BE2C (cell line): ENCODE measurements at regions not wholly inside any gene's neighbourhood (a gene's known extent, or its start where the extent isn't known, plus 50 kb on each side); places are given as distances from the start of the nearest gene placed in this dataset.

ENCODE experiments used
- DNase-seq: peaks from one replicate; pipeline ENCODE4 v3.0.0-alpha.2; 2020
- H3K27me3 ChIP-seq: fragments of 250-450 bp; sonication (Bioruptor Pico); 2 replicates; pipeline ENCODE4 v1.5.1; 2020; ENCODE audit warnings: mild to moderate bottlenecking
- H3K36me3 ChIP-seq: fragments of 250-450 bp; sonication (Bioruptor Pico); 2 replicates; pipeline ENCODE4 v1.5.1; 2020; ENCODE audit warnings: mild to moderate bottlenecking
- H3K4me1 ChIP-seq: fragments of 250-450 bp; sonication (Bioruptor Pico); 2 replicates; pipeline ENCODE4 v1.5.1; 2020
- H3K4me3 ChIP-seq: 2 replicates; pipeline ENCODE4 v1.5.1; 2011; ENCODE audit warnings: low read depth, low read length
- H3K9me3 ChIP-seq: fragments of 250-450 bp; sonication (Bioruptor Pico); 2 replicates; pipeline ENCODE4 v1.5.1; 2020
- CTCF ChIP-seq: IDR thresholded peaks from 2 replicates; pipeline ENCODE4 v1.5.1; 2012; ENCODE audit warnings: mild to moderate bottlenecking, low read depth, low read length

DNA sequence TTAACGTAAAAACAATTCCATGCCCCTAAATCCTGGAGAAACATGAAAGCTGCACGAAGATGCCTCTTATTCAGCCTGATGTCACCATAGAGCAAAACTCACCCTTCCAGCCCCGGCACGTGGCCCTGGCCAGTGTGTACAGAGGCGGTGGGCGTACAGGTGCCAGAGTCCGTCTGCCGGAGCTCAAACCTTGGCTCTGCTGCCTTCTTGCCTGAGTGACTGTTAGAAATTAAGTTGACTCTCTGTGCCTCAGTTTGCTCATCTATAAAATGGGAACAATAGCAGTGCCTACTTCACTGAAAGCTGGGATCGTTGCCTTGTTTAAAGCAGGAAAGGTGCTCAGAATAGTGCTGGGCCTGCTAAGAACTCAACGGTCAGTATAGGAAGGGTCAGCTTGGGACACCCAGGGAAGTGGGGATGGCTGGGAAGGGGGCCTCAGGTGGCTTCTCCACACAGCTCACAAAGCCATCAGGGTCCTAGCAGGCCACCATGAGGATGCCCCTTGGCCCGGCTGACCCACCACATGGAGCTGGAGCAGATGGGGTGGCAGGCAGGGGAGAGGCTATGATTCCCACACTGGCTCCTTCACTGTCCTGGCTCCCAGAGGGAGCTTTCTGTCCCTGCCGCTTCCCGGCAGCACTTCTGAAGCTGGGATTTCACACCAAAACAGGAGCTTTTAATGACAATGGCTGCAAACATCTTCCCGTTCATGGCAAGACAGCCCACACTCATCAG lies 237.2 kb downstream of the NPHP4 start:
- Histone ChIP-seq H3K36me3 (no peaks in the 10 kb centered on the region), H3K9me3 (no peaks in the 10 kb centered on the region), H3K27me3 (no peaks in the 10 kb centered on the region), H3K4me1 (no peaks in the 10 kb centered on the region), H3K4me3 (no peak overlapping the region)
- TF ChIP-seq CTCF: no peak
- no peak for DNase-seq

DNA sequence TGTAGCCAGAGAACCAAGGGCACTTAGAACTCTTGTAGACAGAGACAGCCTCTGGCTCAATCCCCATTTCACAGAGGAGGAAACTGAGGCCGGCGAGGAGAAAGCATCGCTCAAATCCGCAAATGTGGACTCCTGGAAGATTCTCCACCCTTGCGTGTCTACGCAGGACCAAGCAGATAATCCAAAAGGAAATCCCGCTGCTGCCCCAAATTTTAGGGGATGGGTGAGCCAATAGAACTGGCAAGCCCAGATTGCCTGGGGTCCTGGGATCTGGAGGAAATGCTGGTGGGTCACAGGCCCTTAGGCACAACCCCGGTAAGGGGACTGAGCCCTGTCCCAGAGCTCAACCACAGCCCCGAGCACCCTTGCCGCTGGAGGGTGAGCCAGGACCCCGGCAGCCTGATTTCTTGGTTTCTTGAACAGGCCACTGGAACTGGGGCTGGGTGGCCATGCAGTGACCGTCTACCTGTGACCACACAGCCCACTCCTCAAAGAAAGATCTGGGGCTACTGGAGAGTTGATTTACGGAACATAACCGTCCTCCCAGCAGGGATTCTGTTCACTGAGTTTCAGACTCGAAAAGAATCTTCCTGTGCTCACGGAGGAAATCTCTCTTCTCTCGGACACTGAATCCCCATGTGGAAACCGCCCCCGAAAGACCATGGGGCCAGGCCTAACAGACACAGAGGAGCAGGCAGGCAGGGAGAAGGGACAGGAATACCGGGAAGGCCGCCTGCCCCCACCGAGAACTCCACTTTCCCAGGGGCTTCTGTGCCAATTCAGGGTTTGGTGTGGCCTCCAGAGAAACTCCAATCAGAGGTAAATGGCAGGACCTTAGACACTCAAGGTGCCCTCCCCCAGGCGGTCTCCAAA lies 238.4 kb downstream of the NPHP4 start:
- TF ChIP-seq CTCF: no peak
- no peaks in the 10 kb centered on the region for H3K27me3 ChIP-seq
- H3K9me3 ChIP-seq: no peaks in the 10 kb centered on the region

GRCh38 chr1:5752746-5753548 lies 239.3 kb downstream of the NPHP4 start:
- H3K27me3 ChIP-seq: no peaks in the 10 kb centered on the region
- H3K36me3 ChIP-seq: no peaks in the 10 kb centered on the region
- no peaks in the 10 kb centered on the region for H3K9me3 ChIP-seq
- no peak overlapping the region for H3K4me3 ChIP-seq
- H3K4me1 ChIP-seq: no peaks in the 10 kb centered on the region
- DNase-seq: no peak
- TF ChIP-seq CTCF: no peak

More for the DNA sequence above, 238.4 kb downstream of the NPHP4 start:
- no peak for DNase-seq
- no peak overlapping the region for H3K4me3 ChIP-seq
- no peaks in the 10 kb centered on the region for H3K4me1 ChIP-seq
- H3K36me3 ChIP-seq: no peaks in the 10 kb centered on the region

- Histone ChIP-seq H3K36me3 (no peaks in the 10 kb centered on the region), H3K27me3 (no peaks in the 10 kb centered on the region), H3K4me1 (no peaks in the 10 kb centered on the region), H3K4me3 (no peak overlapping the region), H3K9me3 (no peaks in the 10 kb centered on the region)
- no peak for TF ChIP-seq CTCF
- DNase-seq: no peak
Observed at GRCh38 chr1:5751833-5752745, 240.1 kb downstream of the NPHP4 start.

DNA sequence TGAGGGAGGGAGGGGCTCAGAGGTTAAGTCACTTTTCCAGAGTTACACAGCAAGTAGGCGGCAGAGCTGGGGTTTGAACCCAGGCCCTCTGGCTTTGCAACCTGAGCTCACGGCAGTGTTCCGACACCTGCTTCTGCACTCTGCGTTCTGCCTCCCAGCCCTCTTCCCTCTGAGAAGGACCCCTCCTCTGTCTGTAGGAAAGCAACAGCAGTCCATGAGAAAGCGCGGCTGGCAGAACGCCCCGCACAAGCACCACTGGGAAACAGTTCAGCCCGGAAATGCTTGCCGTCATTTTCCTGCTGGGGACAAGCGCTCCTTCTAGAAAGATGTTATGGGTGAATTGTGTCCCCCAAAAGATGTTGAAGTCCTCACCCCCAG lies 241.1 kb downstream of the NPHP4 start:
- no peaks in the 10 kb centered on the region for H3K36me3 ChIP-seq
- no peak overlapping the region for H3K4me3 ChIP-seq
- no peaks in the 10 kb centered on the region for H3K27me3 ChIP-seq
- no peak for TF ChIP-seq CTCF
- no peaks in the 10 kb centered on the region for H3K4me1 ChIP-seq
- no peaks in the 10 kb centered on the region for H3K9me3 ChIP-seq
- DNase-seq: no peak
